Testis (tissue), 2 donors: ENCODE measurements at regions not wholly inside any gene's neighbourhood (a gene's known extent, or its start where the extent isn't known, plus 50 kb on each side); places are given as distances from the start of the nearest gene placed in this dataset.

ENCODE experiments used
- CTCF ChIP-seq, 3 experiments: fragments of 450-650 bp in 2 of 3; fragments of 200-600 bp in 1 of 3; sonication (generic) in 1 of 3; IDR thresholded peaks; one replicate each; pipeline ENCODE4 v1.5.1; 2016 to 2019; ENCODE audit warnings: antibody characterized with exemption in 3 of 3, mild to moderate bottlenecking in 2 of 3, moderate library complexity in 1 of 3
- POLR2A ChIP-seq: fragments of 450-650 bp; IDR thresholded peaks from one replicate; pipeline ENCODE4 v1.6.1; 2017; ENCODE audit warnings: antibody characterized with exemption, mild to moderate bottlenecking, moderate library complexity

GRCh38 chr7:153258686-153259085, 499.1 kb downstream of the ACTR3B start:
- TF ChIP-seq CTCF (IDR thresholded peaks at IDR 0.05) (no peak), POLR2A (no peak)
